GM21723 (cell line): ENCODE measurements at regions not wholly inside any gene's neighbourhood (a gene's known extent, or its start where the extent isn't known, plus 50 kb on each side); places are given as distances from the start of the nearest gene placed in this dataset.
"Not testable (repeated sequence)": the region's sequence is repeated elsewhere in the genome, so short reads cannot be mapped to it uniquely, and the experiment has no call there.

Experiments
- ATAC-seq: cut with Tn5 transposase; IDR thresholded peaks from one replicate; pipeline ENCODE4 v1.9.1; 2021; ENCODE audit warnings: mild to moderate bottlenecking, moderate library complexity; ENCODE audit not compliant: unreplicated experiment

- ATAC-seq = no peak
These were observed 236.7 kb upstream of the PROX1 start for GRCh38 chr1:213751064-213751397.

- ATAC-seq = no peak
These were observed 228.2 kb upstream of the PROX1 start for GRCh38 chr1:213759359-213760181.

- no peak for ATAC-seq
These were observed 225.8 kb upstream of the PROX1 start for GRCh38 chr1:213761845-213762407.

- no peak for ATAC-seq
These were observed 220.1 kb upstream of the PROX1 start for GRCh38 chr1:213767683-213768082.

GRCh38 chr1:213772128-213773063, 215.4 kb upstream of the PROX1 start:
- no peak for ATAC-seq

- ATAC-seq = no peak
These were observed 213.8 kb upstream of the PROX1 start for GRCh38 chr1:213773975-213774374.

- no peak for ATAC-seq
These were observed 210.8 kb upstream of the PROX1 start for GRCh38 chr1:213776969-213777368.

- ATAC-seq = no peak
These were observed 208.5 kb upstream of the PROX1 start for GRCh38 chr1:213779228-213779627.

GRCh38 chr1:213782941-213783672, 204.7 kb upstream of the PROX1 start:
- no peak for ATAC-seq

- ATAC-seq = no peak
These were observed 203.9 kb upstream of the PROX1 start for GRCh38 chr1:213783893-213784292.

GRCh38 chr1:213786683-213787082, 201.1 kb upstream of the PROX1 start:
- ATAC-seq = no peak

- ATAC-seq = no peak
These were observed 197.2 kb upstream of the PROX1 start for GRCh38 chr1:213790565-213790964.

- ATAC-seq = no peak
These were observed 194.2 kb upstream of the PROX1 start for GRCh38 chr1:213793482-213794067.

- no peak for ATAC-seq
These were observed 191.2 kb upstream of the PROX1 start for GRCh38 chr1:213796525-213796924.

GRCh38 chr1:213808288-213808687, 179.5 kb upstream of the PROX1 start:
- ATAC-seq = not testable (repeated sequence)

GRCh38 chr1:213817156-213817555, 170.6 kb upstream of the PROX1 start:
- no peak for ATAC-seq

GRCh38 chr1:213820362-213821149, 167.2 kb upstream of the PROX1 start:
- no peak for ATAC-seq

GRCh38 chr1:213821175-213821942, 166.4 kb upstream of the PROX1 start:
- ATAC-seq = no peak

GRCh38 chr1:213821943-213822334, 165.8 kb upstream of the PROX1 start:
- no peak for ATAC-seq
